Right hindlimb (tissue), 1 donor: ENCODE measurements at regions not wholly inside any gene's neighbourhood (a gene's known extent, or its start where the extent isn't known, plus 50 kb on each side); places are given as distances from the start of the nearest gene placed in this dataset.
"Not testable (repeated sequence)": the region's sequence is repeated elsewhere in the genome, so short reads cannot be mapped to it uniquely, and the experiment has no call there.

Source experiments
- DNase-seq: peaks from one replicate; pipeline ENCODE4 v3.0.0-alpha.2; 2018

DNA sequence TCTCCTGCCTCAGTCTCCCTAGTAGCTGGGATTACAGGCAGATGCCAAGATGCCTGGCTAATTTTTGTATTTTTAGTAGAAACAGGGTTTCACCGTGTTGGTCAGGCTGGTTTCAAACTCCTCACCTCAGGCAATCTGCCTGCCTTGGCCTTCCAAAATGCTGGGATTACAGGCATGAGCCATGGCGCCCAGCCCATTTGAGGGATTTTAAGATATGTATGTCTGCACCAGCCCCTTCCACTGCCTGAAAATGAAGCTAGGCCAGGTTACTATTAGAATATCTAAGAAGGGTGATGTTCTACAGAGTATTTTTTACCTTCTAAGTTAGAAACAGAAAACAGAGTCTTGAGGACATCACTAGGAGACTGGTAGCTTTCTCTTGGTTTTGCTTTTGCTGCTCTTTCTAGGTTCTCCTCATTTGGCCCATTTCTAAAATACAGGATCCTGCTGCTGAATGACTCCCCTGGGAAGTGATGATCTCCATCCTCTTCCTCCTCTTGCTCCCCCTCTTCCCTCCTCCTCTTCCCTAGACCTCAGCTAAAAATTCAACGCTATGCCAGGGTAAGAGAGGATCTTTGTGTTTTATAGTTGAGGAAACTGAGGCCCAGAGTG is 118.5 kb downstream of the MYCN start:
- DNase-seq, result no peak

DNA sequence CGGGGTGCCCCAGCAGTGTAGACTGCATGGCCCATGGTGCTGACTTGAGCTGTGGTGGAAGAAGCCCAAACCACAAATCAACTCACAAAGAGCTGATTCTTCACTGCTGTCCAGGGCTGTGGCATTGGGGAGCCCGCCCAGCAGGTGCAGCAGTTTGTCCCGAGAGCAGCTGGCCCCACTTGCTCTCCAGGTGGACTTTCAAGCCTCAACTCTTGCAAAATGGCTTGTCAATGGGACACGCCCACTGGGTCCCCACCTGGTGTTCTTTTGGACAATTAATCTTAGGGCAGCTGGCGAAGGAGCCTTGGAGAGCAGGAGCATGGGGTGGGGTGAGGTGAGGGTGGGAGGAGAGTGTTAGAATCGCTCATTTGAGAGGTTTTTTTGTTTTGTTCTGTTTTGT is 117.9 kb downstream of the MYCN start:
- no peak for DNase-seq

GRCh38 chr2:16057661-16058060 is 117.3 kb downstream of the MYCN start:
- DNase-seq, result no peak

DNA sequence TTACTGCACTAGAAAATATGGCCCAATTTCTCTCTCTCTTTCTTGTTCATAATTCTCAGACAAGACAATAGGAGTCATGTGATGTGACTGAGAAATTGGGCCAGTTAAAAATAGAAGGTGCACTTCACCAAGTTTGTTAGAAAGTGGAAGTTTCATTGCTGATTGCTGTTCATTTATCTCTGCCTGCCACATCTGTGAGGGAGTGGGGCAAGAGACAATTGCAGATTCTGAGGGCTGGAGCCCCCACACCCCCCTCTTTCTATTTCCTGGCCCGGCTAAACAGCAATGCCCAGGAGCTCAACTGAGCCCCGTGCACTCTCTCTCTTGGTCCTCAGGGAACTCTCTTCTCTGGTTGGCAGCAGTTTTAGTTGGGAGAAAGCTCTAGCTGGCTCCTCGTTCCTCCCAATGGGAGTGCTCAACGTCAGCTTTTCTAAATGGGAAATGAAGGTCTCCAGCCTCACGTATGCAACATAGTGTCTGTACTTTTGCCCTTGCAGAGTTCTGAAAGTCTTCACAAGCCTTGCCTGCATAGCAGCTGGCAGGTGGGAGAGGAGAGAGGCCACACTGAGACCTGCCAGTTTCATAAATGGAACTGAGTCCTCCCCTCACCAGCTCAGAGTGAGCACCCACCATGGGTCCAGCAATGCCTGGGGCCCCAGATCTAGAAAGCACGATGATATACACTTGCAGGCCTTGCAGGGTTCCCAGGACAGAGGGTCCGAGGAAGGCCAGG is 115.7 kb downstream of the MYCN start:
- DNase-seq, result no peak

- no peak for DNase-seq
Observed at GRCh38 chr2:16053437-16054257, 113.3 kb downstream of the MYCN start.

- DNase-seq, result not testable (repeated sequence)
Observed at GRCh38 chr2:16052571-16053052, 112.3 kb downstream of the MYCN start.

- DNase-seq, result no peak
Observed at GRCh38 chr2:16051841-16052564, 111.7 kb downstream of the MYCN start.

DNA sequence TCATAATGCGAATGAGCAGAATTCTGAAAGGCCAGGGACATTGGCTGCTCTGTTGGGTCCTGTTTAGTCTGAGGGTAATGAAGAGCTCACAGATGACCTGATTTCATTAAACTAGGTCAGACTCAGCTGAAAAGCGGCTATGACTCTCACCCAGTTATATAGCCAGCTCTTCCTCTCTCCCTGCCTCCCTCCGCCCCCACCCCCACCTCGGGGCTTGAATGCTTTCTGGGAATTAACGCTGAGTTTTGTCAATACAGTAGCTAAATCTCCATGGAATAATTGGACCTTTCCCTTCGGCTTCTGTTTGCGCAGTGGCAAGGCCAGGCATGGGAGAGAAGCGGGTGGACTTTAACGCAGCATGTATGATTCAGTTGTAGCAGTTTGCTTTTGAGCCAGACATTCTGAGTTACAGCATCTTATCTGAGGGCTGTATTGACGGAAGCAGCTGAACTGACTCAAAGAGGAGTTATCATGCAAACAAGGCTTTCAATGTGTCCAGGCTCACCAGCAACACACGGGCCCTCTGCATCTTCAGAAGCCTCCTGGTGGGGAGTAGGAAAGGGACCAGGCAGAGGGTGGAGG is 110.6 kb downstream of the MYCN start:
- DNase-seq, result no peak

DNA sequence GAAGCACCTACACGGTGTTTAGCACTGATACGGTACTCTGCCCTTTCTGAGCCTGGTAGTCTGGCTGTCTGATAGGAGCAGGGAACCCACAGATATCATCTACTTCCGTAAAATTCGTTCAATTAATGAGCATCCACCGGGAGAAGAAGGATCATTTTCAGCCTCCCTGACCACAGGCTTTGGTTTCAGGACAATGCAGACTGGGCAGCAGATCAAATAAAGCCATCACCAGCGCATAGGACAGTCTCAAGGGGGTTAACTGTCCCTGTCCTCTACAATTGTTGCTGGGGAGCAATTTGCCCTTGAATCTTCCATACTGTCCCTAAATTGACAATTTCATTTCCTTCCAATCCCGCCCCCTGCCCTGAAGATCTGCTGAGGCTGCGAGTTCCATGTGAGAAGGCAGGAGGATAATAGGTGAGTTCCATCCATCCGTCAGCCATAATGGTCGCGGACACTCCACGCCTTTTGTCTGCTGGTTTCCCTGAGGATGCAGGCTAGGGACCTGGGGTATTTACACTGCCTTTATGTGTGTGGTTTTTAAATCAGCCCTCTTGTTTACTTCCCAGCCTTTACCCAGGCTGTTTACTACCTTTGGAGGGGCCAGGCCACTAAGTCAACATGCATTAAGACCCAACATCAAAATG is 110.0 kb downstream of the MYCN start:
- no peak for DNase-seq

DNA sequence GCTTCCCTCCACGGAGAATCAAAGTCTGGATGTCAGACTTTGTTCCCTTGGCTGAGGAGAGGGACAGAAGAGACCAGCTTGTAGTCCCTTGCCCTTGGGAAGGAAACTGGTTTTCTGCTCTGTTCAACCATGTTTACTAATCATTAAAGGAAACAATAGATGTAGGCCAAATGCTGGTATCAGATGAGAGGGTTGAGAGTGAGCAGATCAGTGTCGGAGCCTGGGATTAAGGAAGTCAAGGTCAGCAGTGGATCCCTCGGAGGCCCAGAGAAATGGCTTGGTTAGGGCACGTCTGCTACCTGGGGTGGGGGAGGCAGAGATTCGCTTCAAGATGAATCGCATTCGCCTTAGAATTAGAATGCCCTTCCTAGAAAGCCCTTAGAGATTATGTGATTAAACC is 109.1 kb downstream of the MYCN start:
- DNase-seq, result no peak

GRCh38 chr2:16048466-16048865 is 108.1 kb downstream of the MYCN start:
- no peak for DNase-seq

- no peak for DNase-seq
Observed at GRCh38 chr2:16047701-16048100, 107.4 kb downstream of the MYCN start.

DNA sequence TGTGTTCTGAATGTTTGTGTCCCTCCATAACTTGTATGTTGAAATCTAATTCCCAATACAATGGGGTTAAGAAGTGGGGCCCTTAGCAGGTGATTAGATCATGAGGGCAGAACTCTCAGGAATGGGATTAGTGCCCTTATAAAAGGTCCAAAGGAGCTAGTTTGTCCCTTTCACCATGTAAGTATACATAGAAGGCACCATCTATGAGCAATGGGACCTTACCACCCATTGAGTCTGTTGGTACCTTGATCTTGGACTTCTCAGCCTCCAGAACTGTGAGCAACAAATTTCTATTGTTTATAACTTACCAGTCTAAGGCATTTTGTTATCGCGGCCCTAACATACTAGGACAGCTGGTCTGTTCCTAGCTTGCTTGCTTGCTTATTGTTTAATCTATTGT is 106.3 kb downstream of the MYCN start:
- DNase-seq, result no peak

GRCh38 chr2:16045653-16046352 is 105.5 kb downstream of the MYCN start:
- no peak for DNase-seq

DNA sequence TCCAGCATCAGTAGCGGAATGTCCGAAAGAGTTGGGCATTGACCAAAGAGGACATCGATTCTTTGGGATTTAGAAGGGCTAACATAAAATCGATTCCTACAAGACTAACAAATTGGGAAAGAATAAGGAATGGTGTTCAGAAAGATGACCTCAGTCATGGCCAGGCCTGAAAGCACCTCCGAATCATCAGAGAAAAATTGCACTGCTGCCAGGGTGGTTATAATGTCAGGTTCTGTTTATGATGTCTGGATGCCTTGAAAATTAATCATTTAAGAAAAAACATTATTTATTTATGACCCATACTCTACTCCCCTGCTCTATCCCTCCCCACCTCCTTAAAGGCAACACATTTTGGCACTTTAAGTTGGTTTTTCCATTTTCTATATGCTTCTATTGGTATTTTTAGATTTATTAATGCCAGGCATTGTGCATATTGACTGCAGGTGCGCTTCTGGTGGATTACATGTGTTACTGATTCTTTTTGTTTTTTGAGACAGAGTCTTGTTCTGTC is 104.7 kb downstream of the MYCN start:
- no peak for DNase-seq

DNA sequence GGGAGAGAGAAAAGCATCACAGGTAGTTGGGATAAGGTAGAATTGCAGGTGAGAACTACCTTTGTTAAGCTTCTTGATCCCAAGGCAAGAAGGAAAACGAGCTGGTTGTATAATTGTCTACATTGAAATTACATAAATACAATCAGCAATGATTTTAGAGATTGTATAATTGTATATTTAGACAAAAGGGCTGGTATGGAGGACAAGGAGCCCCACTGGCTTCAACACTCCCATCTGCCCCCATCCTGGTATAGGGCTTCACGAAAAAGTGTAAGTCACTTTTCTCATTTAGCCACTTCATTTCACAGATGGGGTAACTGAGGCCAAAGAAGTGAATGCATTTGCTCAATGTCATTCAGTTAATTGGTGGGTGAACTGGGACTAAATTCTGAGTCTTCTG is 103.3 kb downstream of the MYCN start:
- no peak for DNase-seq

- no peak for DNase-seq
Observed at GRCh38 chr2:16043192-16043591, 102.8 kb downstream of the MYCN start.

DNA sequence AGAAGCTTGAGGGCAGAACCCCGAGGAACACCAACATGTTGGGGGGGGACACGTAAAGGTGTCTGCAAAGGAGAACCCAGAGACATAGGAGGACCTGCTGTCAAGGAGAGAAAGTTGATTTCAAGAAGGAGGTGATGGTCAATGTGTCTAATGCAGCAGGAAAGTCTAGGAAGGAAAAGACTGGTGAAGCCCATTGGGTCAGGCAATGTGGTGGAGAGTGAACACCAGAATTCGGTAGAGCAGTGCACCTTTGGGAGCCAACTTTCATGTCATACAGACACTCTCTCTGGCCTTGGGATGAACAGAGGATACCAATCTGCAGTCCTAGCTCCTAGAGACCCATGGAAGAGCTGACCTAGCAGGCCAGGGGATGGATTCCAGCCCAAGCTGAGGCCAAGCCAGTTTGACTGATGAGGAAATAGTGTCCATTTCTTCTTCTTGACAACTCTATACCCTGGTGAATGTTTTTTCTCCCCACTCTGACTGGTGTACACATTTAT is 101.9 kb downstream of the MYCN start:
- DNase-seq, result no peak

GRCh38 chr2:16040271-16041010 is 100.1 kb downstream of the MYCN start:
- no peak for DNase-seq

DNA sequence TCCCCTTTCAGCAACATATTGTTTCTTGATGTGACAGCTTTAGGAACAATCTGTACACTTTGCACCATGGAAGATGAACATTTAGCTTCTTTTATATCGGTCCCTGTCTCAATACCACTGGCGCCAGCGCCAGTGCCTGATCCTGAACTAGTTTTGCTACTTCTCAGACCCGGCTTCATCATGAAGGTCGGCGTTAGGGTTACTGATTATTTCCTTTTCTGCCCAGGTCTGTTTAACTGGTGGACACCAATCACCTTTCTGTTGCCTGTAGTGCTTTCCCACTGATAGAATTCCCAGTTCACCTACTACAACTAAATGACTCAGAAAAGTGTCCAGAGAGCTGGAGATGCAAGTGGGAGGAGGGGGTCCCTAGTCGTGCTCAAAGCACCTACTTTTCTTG is 99.5 kb downstream of the MYCN start:
- DNase-seq, result no peak
